SU-DHL-6 (cell line): ENCODE measurements at regions not wholly inside any gene's neighbourhood (a gene's known extent, or its start where the extent isn't known, plus 50 kb on each side); places are given as distances from the start of the nearest gene placed in this dataset.

ENCODE experiments used
- H2AFZ ChIP-seq: fragments of 200-600 bp; sonication (generic); 2 replicates; pipeline ENCODE4 v1.6.1; 2014; ENCODE audit warnings: low read depth, mild to moderate bottlenecking, moderate library complexity, mixed read lengths, antibody characterized with exemption, low read length; ENCODE audit not compliant: severe bottlenecking
- H3F3A ChIP-seq: fragments of 200-600 bp; shearing (Covaris generic); 2 replicates; pipeline ENCODE4 v1.6.0; 2016; ENCODE audit warnings: antibody characterized with exemption, mild to moderate bottlenecking; ENCODE audit not compliant: insufficient read depth
- H3K27ac ChIP-seq: fragments of 200-600 bp; sonication (generic); 2 replicates; pipeline ENCODE4 v1.5.1; 2016; ENCODE audit warnings: low read depth, mild to moderate bottlenecking, low read length, moderate library complexity, mixed read lengths
- H3K27me3 ChIP-seq: fragments of 200-600 bp; sonication (generic), shearing (Covaris generic); 2 replicates; pipeline ENCODE4 v1.6.0; 2014; ENCODE audit warnings: mild to moderate bottlenecking, low read length
- H3K36me3 ChIP-seq: fragments of 200-600 bp; sonication (generic); 2 replicates; pipeline ENCODE4 v1.6.1; 2014; ENCODE audit warnings: mild to moderate bottlenecking, low read length, mixed read lengths
- H3K4me2 ChIP-seq: fragments of 300-600, 200-600 bp; shearing (Covaris generic), sonication (generic); 2 replicates; pipeline ENCODE4 v1.6.0; 2014; ENCODE audit warnings: low read length, low read depth, mild to moderate bottlenecking; ENCODE audit not compliant: poor library complexity, severe bottlenecking
- H3K4me3 ChIP-seq: fragments of 200-600 bp; sonication (generic); 2 replicates; pipeline ENCODE4 v1.5.1; 2014; ENCODE audit warnings: antibody characterized with exemption, low read length, mild to moderate bottlenecking, mixed read lengths; ENCODE audit not compliant: insufficient read depth, poor library complexity, severe bottlenecking
- H3K79me2 ChIP-seq: fragments of 200-600 bp; sonication (generic); 2 replicates; pipeline ENCODE4 v1.6.1; 2014; ENCODE audit warnings: mild to moderate bottlenecking, low read length, moderate library complexity; ENCODE audit not compliant: insufficient read depth
- H3K9ac ChIP-seq: fragments of 200-600 bp; sonication (generic); 2 replicates; pipeline ENCODE4 v1.7.0; 2014; ENCODE audit warnings: mild to moderate bottlenecking, low read length
- H3K9me2 ChIP-seq: fragments of 200-600 bp; sonication (generic); replicated peaks from 2 replicates; pipeline ENCODE4 v1.6.1; 2014; ENCODE audit warnings: low read length; ENCODE audit not compliant: insufficient read depth
- H3K9me3 ChIP-seq: fragments of 200-600 bp; sonication (generic); 2 replicates; pipeline ENCODE4 v1.6.1; 2014; ENCODE audit warnings: low read length, mixed read lengths; ENCODE audit not compliant: insufficient read depth
- H4K20me1 ChIP-seq: fragments of 200-600 bp; sonication (generic); 2 replicates; pipeline ENCODE4 v1.6.1; 2014; ENCODE audit warnings: low read depth, mild to moderate bottlenecking, antibody characterized with exemption, low read length, moderate library complexity, mixed read lengths
- CTCF ChIP-seq: fragments of 200-600 bp; sonication (generic); IDR thresholded peaks from one replicate; pipeline ENCODE4 v1.5.1; 2017; ENCODE audit warnings: antibody characterized with exemption, mild to moderate bottlenecking, low read length, moderate library complexity; ENCODE audit not compliant: insufficient read depth, poor library complexity, severe bottlenecking
- EZH2phosphoT487 ChIP-seq: fragments of 200-600 bp; sonication (generic), shearing (Covaris generic); conservative IDR thresholded peaks from 2 replicates; pipeline ENCODE4 v1.6.1; 2018; ENCODE audit warnings: mild to moderate bottlenecking, antibody characterized with exemption, low read length, moderate library complexity, mixed read lengths

DNA sequence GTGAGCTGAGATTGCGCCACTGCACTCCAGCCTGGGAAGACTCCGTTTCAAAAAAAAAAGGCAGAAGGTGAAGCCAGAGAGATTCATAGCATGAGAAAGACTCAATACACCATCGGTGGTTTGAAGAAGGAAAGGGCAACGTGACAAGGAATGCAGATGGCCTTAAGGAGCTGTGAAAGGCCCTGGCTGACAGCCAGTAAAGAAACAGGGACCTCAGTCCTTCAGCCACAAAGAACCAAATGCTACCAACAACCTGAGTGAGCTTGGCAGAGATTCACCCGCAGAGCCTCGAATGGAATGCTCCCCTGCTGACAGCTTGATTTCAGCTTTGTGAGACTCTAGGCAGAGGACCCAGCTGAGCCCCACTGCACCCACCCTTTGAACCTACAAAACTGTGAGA is 154.9 kb upstream of the NDUFV2 start:
- Histone ChIP-seq H3K9me3 (peaks cover 3% of the 10 kb centered on the region; the same call in 1 of the 2 replicates), H3K4me3 (no peak overlapping the region), H3K9ac (no peak overlapping the region), H4K20me1 (no peaks in the 10 kb centered on the region), H3K27me3 (no peaks in the 10 kb centered on the region), H3K27ac (no peak overlapping the region), H2AFZ (no peak overlapping the region), H3F3A (no peaks in the 10 kb centered on the region), H3K4me2 (no peak overlapping the region), H3K36me3 (no peaks in the 10 kb centered on the region), H3K9me2 (no peaks in the 10 kb centered on the region), H3K79me2 (no peaks in the 10 kb centered on the region)
- no peak for TF ChIP-seq EZH2phosphoT487
- TF ChIP-seq CTCF: no peak

- TF ChIP-seq CTCF (no peak), EZH2phosphoT487 (no peak)
- H3K27ac ChIP-seq: no peak overlapping the region
- H3F3A ChIP-seq: no peaks in the 10 kb centered on the region
- no peaks in the 10 kb centered on the region for H3K79me2 ChIP-seq
- no peak overlapping the region for H3K4me3 ChIP-seq
- H4K20me1 ChIP-seq: no peaks in the 10 kb centered on the region
- H3K4me2 ChIP-seq: no peak overlapping the region
- peaks cover 3% of the 10 kb centered on the region; the same call in 1 of the 2 replicates for H3K9me3 ChIP-seq
- H2AFZ ChIP-seq: no peak overlapping the region
- H3K36me3 ChIP-seq: no peaks in the 10 kb centered on the region
- H3K9me2 ChIP-seq: no peaks in the 10 kb centered on the region
- no peaks in the 10 kb centered on the region for H3K27me3 ChIP-seq
- no peak overlapping the region for H3K9ac ChIP-seq
Measured at GRCh38 chr18:8948011-8948410, 154.5 kb upstream of the NDUFV2 start.

DNA sequence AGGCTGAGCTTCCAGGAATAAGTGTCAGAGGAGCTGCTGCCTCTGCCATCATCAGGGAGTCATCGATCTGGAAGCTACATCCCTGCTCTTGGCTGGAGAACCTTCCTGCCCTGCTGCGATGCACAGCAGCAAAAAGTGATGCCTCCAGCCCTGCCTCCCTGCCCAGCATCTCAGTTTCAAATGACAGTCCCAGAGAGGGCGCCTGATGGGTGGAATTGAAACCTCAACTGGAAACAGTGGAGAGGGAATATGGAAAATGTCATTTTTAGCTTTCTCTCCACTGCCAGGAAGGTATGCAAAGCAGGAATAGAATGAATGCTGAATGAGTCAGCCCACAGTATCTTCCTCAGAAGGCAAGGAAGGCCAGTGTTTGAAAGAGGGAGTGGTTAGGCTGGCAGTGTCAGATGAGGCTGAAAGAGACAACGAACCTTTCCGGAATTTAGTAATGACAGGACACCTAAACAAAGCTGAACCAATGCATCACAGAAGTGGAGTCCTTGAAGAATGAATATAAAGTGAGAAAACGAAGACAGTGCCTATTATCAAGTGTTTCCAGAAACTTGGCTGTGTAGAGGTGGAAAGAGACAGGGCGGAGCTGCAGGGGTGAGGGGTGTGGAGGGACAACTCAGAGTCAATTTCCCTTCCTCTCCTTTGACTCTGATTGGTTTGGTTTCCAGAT is 153.9 kb upstream of the NDUFV2 start:
- no peak overlapping the region for H3K9ac ChIP-seq

More for the DNA sequence above, 153.9 kb upstream of the NDUFV2 start:
- Histone ChIP-seq H3K79me2 (no peaks in the 10 kb centered on the region), H3K27me3 (no peaks in the 10 kb centered on the region), H3K4me3 (no peak overlapping the region), H4K20me1 (no peaks in the 10 kb centered on the region), H3K27ac (no peak overlapping the region), H2AFZ (no peak overlapping the region), H3K9me2 (no peaks in the 10 kb centered on the region), H3K36me3 (no peaks in the 10 kb centered on the region), H3K9me3 (peaks cover 3% of the 10 kb centered on the region; the same call in 1 of the 2 replicates), H3F3A (no peaks in the 10 kb centered on the region), H3K4me2 (no peak overlapping the region)
- TF ChIP-seq CTCF (no peak), EZH2phosphoT487 (no peak)
